ENCODE measurements at regions not wholly inside any gene's neighbourhood (a gene's known extent, or its start where the extent isn't known, plus 50 kb on each side); places are given as distances from the start of the nearest gene placed in this dataset.
"Not testable (repeated sequence)": the region's sequence is repeated elsewhere in the genome, so short reads cannot be mapped to it uniquely, and the experiment has no call there.

DNA sequence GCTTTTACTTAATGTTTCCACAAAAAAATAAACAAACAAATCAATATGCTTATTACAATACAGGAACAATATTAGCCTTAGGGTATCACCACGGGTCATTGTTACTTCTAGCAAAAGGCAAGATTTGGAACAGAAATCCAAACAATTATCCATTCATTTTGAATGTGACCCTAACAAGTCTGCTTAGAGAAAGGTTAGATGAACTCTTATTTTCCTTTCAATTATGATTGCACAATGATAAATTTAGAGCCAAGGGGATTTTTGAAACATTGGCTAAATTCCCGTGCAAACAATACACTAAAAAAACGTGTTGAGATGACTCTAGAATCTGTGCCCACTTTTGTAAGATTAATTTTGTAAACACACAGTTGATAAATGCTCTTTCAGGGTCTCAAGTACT lies 474.7 kb downstream of the PCDH7 start:
- DNase-seq (ENCODE audit: low read depth): no peak
- TF ChIP-seq, protein P1, sequence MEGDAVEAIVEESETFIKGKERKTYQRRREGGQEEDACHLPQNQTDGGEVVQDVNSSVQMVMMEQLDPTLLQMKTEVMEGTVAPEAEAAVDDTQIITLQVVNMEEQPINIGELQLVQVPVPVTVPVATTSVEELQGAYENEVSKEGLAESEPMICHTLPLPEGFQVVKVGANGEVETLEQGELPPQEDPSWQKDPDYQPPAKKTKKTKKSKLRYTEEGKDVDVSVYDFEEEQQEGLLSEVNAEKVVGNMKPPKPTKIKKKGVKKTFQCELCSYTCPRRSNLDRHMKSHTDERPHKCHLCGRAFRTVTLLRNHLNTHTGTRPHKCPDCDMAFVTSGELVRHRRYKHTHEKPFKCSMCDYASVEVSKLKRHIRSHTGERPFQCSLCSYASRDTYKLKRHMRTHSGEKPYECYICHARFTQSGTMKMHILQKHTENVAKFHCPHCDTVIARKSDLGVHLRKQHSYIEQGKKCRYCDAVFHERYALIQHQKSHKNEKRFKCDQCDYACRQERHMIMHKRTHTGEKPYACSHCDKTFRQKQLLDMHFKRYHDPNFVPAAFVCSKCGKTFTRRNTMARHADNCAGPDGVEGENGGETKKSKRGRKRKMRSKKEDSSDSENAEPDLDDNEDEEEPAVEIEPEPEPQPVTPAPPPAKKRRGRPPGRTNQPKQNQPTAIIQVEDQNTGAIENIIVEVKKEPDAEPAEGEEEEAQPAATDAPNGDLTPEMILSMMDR (conservative IDR thresholded peaks at IDR 0.05; ENCODE audit: low read depth, low read length): no peak
- H3K4me3 ChIP-seq (ENCODE audit: low read length): no peak overlapping the region

DNA sequence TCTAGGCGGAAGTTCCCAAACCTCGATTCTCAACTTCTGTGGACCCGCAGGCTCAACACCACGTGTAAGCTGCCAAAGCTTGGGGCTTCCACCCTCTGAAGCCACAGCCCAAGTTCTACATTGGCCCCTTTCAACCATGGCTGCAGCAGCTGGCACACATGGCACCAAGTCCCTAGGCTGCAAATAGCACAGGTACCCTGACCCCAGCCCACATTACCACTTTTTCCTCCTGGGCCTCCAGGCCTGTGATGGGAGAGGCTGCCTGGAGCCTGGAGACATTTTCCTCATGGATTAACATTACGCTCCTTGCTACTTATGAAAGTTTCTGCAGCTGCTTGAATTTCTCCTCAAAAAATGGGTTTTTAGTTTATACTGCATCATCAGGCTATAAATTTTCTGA lies 479.5 kb downstream of the PCDH7 start:
- TF ChIP-seq, protein P1 (conservative IDR thresholded peaks at IDR 0.05; ENCODE audit: low read depth, low read length): no peak
- DNase-seq (ENCODE audit: low read depth): no peak
- H3K4me3 ChIP-seq (ENCODE audit: low read length): no peak overlapping the region

DNA sequence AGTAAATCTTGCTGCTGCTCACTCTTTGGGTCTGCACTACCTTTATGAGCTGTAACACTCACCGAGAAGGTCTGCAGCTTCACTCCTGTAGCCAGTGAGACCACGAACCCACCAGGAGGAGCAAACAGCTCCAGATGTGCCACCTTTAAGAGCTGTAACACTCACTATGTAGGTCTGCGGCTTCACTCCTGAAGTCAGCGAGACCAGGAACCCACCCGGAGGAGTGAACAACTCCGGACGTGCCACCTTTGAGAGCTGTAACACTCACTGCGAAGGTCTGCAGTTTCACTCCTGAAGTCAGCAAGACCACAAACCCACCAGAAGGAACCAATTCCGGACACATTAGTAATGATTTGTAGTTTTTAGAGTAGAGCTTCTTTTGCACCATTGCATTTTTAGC lies 481.9 kb downstream of the PCDH7 start:
- not testable (repeated sequence) for H3K4me3 ChIP-seq (ENCODE audit: low read length); DNase-seq (ENCODE audit: low read depth)

DNA sequence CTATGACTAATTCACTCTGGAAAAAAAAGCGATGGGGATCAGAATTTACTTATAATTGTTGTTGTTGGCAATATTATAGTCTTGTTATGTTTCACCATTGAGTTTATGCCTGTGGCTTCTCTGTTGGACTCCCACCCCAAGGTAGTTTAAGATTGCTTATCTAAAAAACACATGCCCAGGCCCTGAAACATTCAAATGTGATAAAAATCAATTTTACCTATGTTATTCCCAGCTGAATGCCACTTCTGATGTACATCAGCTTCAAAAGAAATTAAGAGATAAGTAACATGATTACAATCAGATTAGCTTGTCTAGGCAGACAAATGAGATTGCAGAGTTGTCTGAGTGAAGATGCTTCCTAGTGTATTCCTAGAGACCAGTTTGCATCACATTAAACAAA lies 484.7 kb downstream of the PCDH7 start:
- H3K4me3 ChIP-seq (ENCODE audit: low read length): no peak overlapping the region
- TF ChIP-seq, protein P1 (conservative IDR thresholded peaks at IDR 0.05; ENCODE audit: low read depth, low read length): no peak
- DNase-seq (ENCODE audit: low read depth): no peak

DNA sequence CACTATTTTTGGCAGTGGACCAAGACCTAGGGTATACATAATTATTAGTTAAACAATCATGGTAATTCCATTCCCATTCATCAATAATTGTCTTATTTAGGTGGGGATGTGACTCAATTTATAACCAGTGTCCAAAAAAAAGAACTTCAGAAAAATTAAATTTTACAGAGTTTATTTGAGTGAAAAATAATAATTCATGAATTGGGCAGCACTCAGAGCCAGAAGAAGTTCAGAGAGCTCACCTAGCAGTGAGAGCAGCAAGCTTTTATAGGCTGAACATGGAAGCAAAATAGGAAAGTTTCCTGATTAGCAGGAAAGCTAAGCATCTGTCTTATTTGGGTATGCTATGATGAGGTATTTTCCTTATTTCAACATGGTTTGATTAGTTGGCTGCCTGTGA lies 500.8 kb downstream of the PCDH7 start:
- TF ChIP-seq, protein P1 (conservative IDR thresholded peaks at IDR 0.05; ENCODE audit: low read depth, low read length): no peak
- no peak overlapping the region for H3K4me3 ChIP-seq (ENCODE audit: low read length)
- DNase-seq (ENCODE audit: low read depth): no peak

DNA sequence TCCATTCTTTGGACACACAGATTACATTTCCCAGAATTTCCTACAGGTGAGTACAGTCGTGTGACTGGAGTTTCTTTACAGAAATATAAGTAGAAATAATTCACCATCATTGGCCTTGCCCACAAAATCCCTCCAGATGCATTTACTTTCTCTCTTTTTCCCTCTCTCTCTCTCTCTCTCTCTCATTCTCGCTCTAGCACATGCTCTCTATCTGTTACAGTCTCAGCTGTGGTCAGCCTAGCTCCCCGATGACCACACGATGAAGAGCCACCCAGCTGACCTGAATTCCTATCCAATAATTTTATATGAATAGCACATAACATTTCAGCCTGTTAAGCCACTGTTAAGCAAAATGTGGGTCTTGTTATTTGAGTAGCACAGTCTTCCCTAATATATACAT lies 507.9 kb downstream of the PCDH7 start:
- no peak overlapping the region for H3K4me3 ChIP-seq (ENCODE audit: low read length)
- DNase-seq (ENCODE audit: low read depth): no peak
- TF ChIP-seq, protein P1 (conservative IDR thresholded peaks at IDR 0.05; ENCODE audit: low read depth, low read length): no peak

DNA sequence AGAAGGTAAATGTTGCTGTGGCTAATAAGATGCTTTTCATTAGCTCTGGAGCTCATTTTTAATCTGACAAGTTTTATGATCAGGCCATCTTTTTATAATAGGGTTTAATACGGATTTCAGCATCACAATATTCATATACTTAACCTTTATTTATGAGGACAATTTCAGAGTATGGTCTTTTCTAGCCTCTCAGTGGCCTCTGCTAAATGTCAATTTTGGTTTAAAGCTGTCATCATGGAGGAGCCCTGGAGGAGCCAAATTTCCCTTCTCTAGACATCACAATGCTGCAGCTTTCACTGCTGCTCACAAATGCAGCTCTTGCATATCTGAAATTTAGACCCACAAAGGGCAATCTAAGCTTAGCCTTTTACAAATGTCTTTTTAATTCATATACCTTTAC lies 510.4 kb downstream of the PCDH7 start:
- H3K4me3 ChIP-seq (ENCODE audit: low read length): no peak overlapping the region
- no peak for DNase-seq (ENCODE audit: low read depth)
- TF ChIP-seq, protein P1 (conservative IDR thresholded peaks at IDR 0.05; ENCODE audit: low read depth, low read length): no peak

DNA sequence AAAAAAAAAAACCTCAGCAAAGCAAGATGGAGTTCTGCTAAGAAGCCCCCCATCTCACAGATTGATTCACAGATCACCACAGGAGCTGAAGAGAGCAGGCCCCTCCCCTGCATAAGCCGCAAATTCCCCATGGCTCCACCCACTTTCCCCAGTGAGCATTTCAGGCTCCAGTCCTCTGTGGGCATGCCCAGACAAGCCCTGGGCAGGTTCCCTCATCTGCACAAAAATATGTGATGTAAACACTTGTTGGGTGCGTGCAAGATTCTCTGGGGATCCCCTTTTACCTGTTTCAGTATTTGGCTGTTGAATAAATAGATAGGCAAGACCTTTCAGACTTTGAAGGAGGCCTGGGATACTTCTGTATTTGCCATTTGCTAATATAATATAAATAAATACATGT lies 514.3 kb downstream of the PCDH7 start:
- no peak overlapping the region for H3K4me3 ChIP-seq (ENCODE audit: low read length)
- TF ChIP-seq, protein P1 (conservative IDR thresholded peaks at IDR 0.05; ENCODE audit: low read depth, low read length): no peak
- no peak for DNase-seq (ENCODE audit: low read depth)

Measured in retinal pigment epithelial cell (primary cell).